SKM-1 (cell line): ENCODE measurements at regions not wholly inside any gene's neighbourhood (a gene's known extent, or its start where the extent isn't known, plus 50 kb on each side); places are given as distances from the start of the nearest gene placed in this dataset.

ENCODE experiments used
- DNase-seq: peaks from one replicate; lab custom pipeline; 2025; ENCODE audit not compliant: unreplicated experiment; lab: John Stamatoyannopoulos, UW

- no peak for DNase-seq
Measured at GRCh38 chr18:61989138-61989537, 96.3 kb upstream of the RNF152 start.

GRCh38 chr18:61988100-61988499 lies 95.3 kb upstream of the RNF152 start:
- no peak for DNase-seq

- no peak for DNase-seq
Measured at GRCh38 chr18:61985681-61986080, 92.9 kb upstream of the RNF152 start.

- DNase-seq = no peak
Measured at GRCh38 chr18:61984349-61984748, 91.5 kb upstream of the RNF152 start.

GRCh38 chr18:61982475-61982874 lies 89.7 kb upstream of the RNF152 start:
- DNase-seq = no peak

GRCh38 chr18:61980355-61980754 lies 87.5 kb upstream of the RNF152 start:
- DNase-seq = peak; percentile 50

- no peak for DNase-seq
Measured at GRCh38 chr18:61975526-61976326, 82.9 kb upstream of the RNF152 start.

- no peak for DNase-seq
Measured at GRCh38 chr18:61973273-61974115, 80.7 kb upstream of the RNF152 start.

- DNase-seq = peak; percentile 53
Measured at GRCh38 chr18:61972389-61973264, 79.8 kb upstream of the RNF152 start.

GRCh38 chr18:61967252-61967891 lies 74.6 kb upstream of the RNF152 start:
- no peak for DNase-seq

GRCh38 chr18:61965311-61965710 lies 72.5 kb upstream of the RNF152 start:
- DNase-seq = no peak

GRCh38 chr18:61964616-61965015 lies 71.8 kb upstream of the RNF152 start:
- no peak for DNase-seq

- no peak for DNase-seq
Measured at GRCh38 chr18:61963705-61964104, 70.9 kb upstream of the RNF152 start.

- no peak for DNase-seq
Measured at GRCh38 chr18:61957801-61958516, 65.2 kb upstream of the RNF152 start.

- DNase-seq = peak; percentile 50
Measured at GRCh38 chr18:61955644-61956043, 62.8 kb upstream of the RNF152 start.

GRCh38 chr18:61954096-61954746 lies 61.4 kb upstream of the RNF152 start:
- no peak for DNase-seq

- no peak for DNase-seq
Measured at GRCh38 chr18:61953641-61954040, 60.8 kb upstream of the RNF152 start.

- no peak for DNase-seq
Measured at GRCh38 chr18:61953161-61953560, 60.4 kb upstream of the RNF152 start.

- DNase-seq = no peak
Measured at GRCh38 chr18:61951396-61951795, 58.6 kb upstream of the RNF152 start.

- no peak for DNase-seq
Measured at GRCh38 chr18:61950371-61950770, 57.6 kb upstream of the RNF152 start.
